Keratinocyte (primary cell): ENCODE measurements at regions not wholly inside any gene's neighbourhood (a gene's known extent, or its start where the extent isn't known, plus 50 kb on each side); places are given as distances from the start of the nearest gene placed in this dataset.

Experiments
- DNase-seq: peaks from one replicate; pipeline ENCODE4 v3.0.0-alpha.2; 2011; ENCODE audit warnings: low read depth, missing footprints, low spot score
- FAIRE-seq: peaks from 2 replicates; lab custom pipeline; 2011; peaks lifted over from hg19 to GRCh38; lab: Jason Lieb, UNC
- H2AFZ ChIP-seq: 2 replicates; pipeline ENCODE4 v1.6.0; 2012; ENCODE audit warnings: low read length, control low read depth, inconsistent platforms; ENCODE audit not compliant: control insufficient read depth
- H3K27ac ChIP-seq: 2 replicates; pipeline ENCODE4 v1.5.1; 2011; ENCODE audit warnings: low read length; ENCODE audit not compliant: control insufficient read depth, insufficient read depth
- H3K27me3 ChIP-seq: 3 replicates; pipeline ENCODE4 v1.6.0; 2011; ENCODE audit warnings: low read length; ENCODE audit not compliant: control insufficient read depth, insufficient read depth; ENCODE audit errors: extremely low read depth
- H3K36me3 ChIP-seq, 2 experiments: 2 replicates in 1 of 2; 3 replicates in 1 of 2; pipeline ENCODE4 v1.5.1; 2011; ENCODE audit warnings: low read length in 2 of 2, mild to moderate bottlenecking in 1 of 2; ENCODE audit not compliant: control insufficient read depth in 2 of 2, insufficient read depth in 2 of 2; ENCODE audit errors: extremely low read depth in 1 of 2
- H3K4me1 ChIP-seq: 3 replicates; pipeline ENCODE4 v1.5.1; 2011; ENCODE audit warnings: low read length; ENCODE audit not compliant: control insufficient read depth, insufficient read depth; ENCODE audit errors: extremely low read depth
- H3K4me2 ChIP-seq: 3 replicates; pipeline ENCODE4 v1.6.0; 2011; ENCODE audit warnings: low read depth, low read length; ENCODE audit not compliant: control insufficient read depth, insufficient read depth; ENCODE audit errors: extremely low read depth
- H3K4me3 ChIP-seq, 3 experiments: fragments of 200-600 bp in 1 of 3; sonication (generic) in 1 of 3; 2 replicates in 2 of 3; 3 replicates in 1 of 3; pipeline ENCODE4 v1.5.1; 2011 to 2016; ENCODE audit warnings: low read length in 3 of 3, mild to moderate bottlenecking in 3 of 3, control low read depth in 2 of 3, inconsistent platforms in 1 of 3, low read depth in 1 of 3, mixed read lengths in 1 of 3, mixed run types in 1 of 3, moderate library complexity in 1 of 3; ENCODE audit not compliant: control insufficient read depth in 2 of 3, insufficient read depth in 2 of 3; ENCODE audit errors: extremely low read depth in 1 of 3
- H3K79me2 ChIP-seq: 2 replicates; pipeline ENCODE4 v1.6.0; 2012; ENCODE audit warnings: low read length; ENCODE audit not compliant: control insufficient read depth, insufficient read depth
- H3K9ac ChIP-seq: 3 replicates; pipeline ENCODE4 v1.6.0; 2011; ENCODE audit warnings: low read length; ENCODE audit not compliant: control insufficient read depth, insufficient read depth; ENCODE audit errors: extremely low read depth
- H3K9me1 ChIP-seq: 3 replicates; pipeline ENCODE4 v1.6.0; 2011; ENCODE audit warnings: low read length; ENCODE audit not compliant: control insufficient read depth, insufficient read depth; ENCODE audit errors: extremely low read depth
- H3K9me3 ChIP-seq: 2 replicates; pipeline ENCODE4 v1.5.1; 2012; ENCODE audit warnings: low read depth, low read length; ENCODE audit not compliant: control insufficient read depth
- H4K20me1 ChIP-seq: 3 replicates; pipeline ENCODE4 v1.6.0; 2011; ENCODE audit warnings: low read length; ENCODE audit not compliant: control insufficient read depth, insufficient read depth; ENCODE audit errors: extremely low read depth
- CTCF ChIP-seq, 3 experiments: IDR thresholded peaks in 1 of 3; conservative IDR thresholded peaks in 1 of 3; optimal IDR thresholded peaks in 1 of 3; 2 replicates in 2 of 3; 3 replicates in 1 of 3; pipeline versions ENCODE3 to v1.5.1; 2011; ENCODE audit warnings: low read length in 3 of 3, mild to moderate bottlenecking in 3 of 3, moderate library complexity in 2 of 3, control low read depth in 1 of 3, inconsistent platforms in 1 of 3; ENCODE audit not compliant: insufficient read depth in 2 of 3; ENCODE audit errors: extremely low read depth in 1 of 3
- EZH2 ChIP-seq: IDR thresholded peaks from one replicate; pipeline ENCODE4 v1.6.1; 2012; ENCODE audit warnings: inconsistent platforms, mild to moderate bottlenecking, low read length, moderate library complexity
- dilution Hi-C: fragments of 300-500 bp; cut with MboI; formaldehyde crosslinking; loops from one replicate; pipeline ENCODE4 v1.7.0; 2020; ENCODE audit warnings: low sequenced_read_pairs; ENCODE audit not compliant: extremely low pct_ligation_motif_present

- DNase-seq: no peak
- no peak for TF ChIP-seq CTCF (optimal IDR thresholded peaks at IDR 0.05 in 1 of 3, IDR thresholded peaks at IDR 0.05 in 1 of 3, conservative IDR thresholded peaks at IDR 0.05 in 1 of 3; ENCODE audit: extremely low read depth in 1 of 3, insufficient read depth in 2 of 3, low read length in 3 of 3)
- TF ChIP-seq EZH2: no peak
- H3K9ac ChIP-seq: no peak overlapping the region
- dilution Hi-C loops: no loop called here
- FAIRE-seq: no peak
- H4K20me1 ChIP-seq: no peaks in the 10 kb centered on the region
- H3K79me2 ChIP-seq: no peaks in the 10 kb centered on the region
- H3K9me1 ChIP-seq: no peaks in the 10 kb centered on the region
- no peak overlapping the region for H3K4me2 ChIP-seq
- H2AFZ ChIP-seq: no peak overlapping the region
- H3K27ac ChIP-seq: no peak overlapping the region
- no peaks in the 10 kb centered on the region for H3K36me3 ChIP-seq
- no peak overlapping the region for H3K4me3 ChIP-seq
- no peaks in the 10 kb centered on the region for H3K27me3 ChIP-seq
- H3K4me1 ChIP-seq: no peaks in the 10 kb centered on the region
- peaks cover 2% of the 10 kb centered on the region for H3K9me3 ChIP-seq
These were observed 191.7 kb downstream of the ALG10 start for GRCh38 chr12:34214011-34214410.

GRCh38 chr12:34215213-34215892, 193.1 kb downstream of the ALG10 start:
- Histone ChIP-seq H3K4me1 (no peaks in the 10 kb centered on the region), H3K4me3 (no peak overlapping the region), H3K27ac (no peak overlapping the region), H3K9me1 (no peaks in the 10 kb centered on the region), H3K36me3 (no peaks in the 10 kb centered on the region), H3K27me3 (no peaks in the 10 kb centered on the region), H3K9ac (no peak overlapping the region), H3K9me3 (peaks cover 2% of the 10 kb centered on the region), H2AFZ (no peak overlapping the region), H3K4me2 (no peak overlapping the region), H4K20me1 (no peaks in the 10 kb centered on the region), H3K79me2 (no peaks in the 10 kb centered on the region)
- FAIRE-seq: no peak
- DNase-seq: no peak
- dilution Hi-C loops: no loop called here
- no peak for TF ChIP-seq EZH2
- no peak for TF ChIP-seq CTCF (optimal IDR thresholded peaks at IDR 0.05 in 1 of 3, IDR thresholded peaks at IDR 0.05 in 1 of 3, conservative IDR thresholded peaks at IDR 0.05 in 1 of 3; ENCODE audit: extremely low read depth in 1 of 3, insufficient read depth in 2 of 3, low read length in 3 of 3)
